Esophagus squamous epithelium (tissue), 5 donors: ENCODE measurements at regions not wholly inside any gene's neighbourhood (a gene's known extent, or its start where the extent isn't known, plus 50 kb on each side); places are given as distances from the start of the nearest gene placed in this dataset.

Experiments
- DNase-seq: peaks from one replicate; lab custom pipeline; 2025; lab: John Stamatoyannopoulos, UW
- H3K27ac ChIP-seq, 4 donors: fragments of 200-600 bp; sonication (generic); one replicate each; pipeline ENCODE4 v1.5.1; 2016 to 2019; ENCODE audit warnings: mild to moderate bottlenecking in 1 of 4
- H3K27me3 ChIP-seq, 4 donors: fragments of 200-600 bp; sonication (generic); 1 replicate in 3 of 4; 2 replicates in 1 of 4; pipeline versions ENCODE4 v1.5.1 to v1.6.0; 2017 to 2021; ENCODE audit warnings: antibody characterized with exemption in 1 of 4
- H3K36me3 ChIP-seq, 3 donors: fragments of 200-600 bp; sonication (generic); one replicate each; pipeline ENCODE4 v1.5.1; 2016 to 2019
- H3K4me1 ChIP-seq, 3 donors: fragments of 200-600 bp; sonication (generic); one replicate each; pipeline ENCODE4 v1.5.1; 2017 to 2019
- H3K4me3 ChIP-seq, 4 donors: fragments of 200-600 bp; sonication (generic); 1 replicate in 3 of 4; 2 replicates in 1 of 4; pipeline ENCODE4 v1.5.1; 2016 to 2019; ENCODE audit warnings: mild to moderate bottlenecking in 2 of 4, moderate library complexity in 1 of 4
- H3K9me3 ChIP-seq, 3 donors: fragments of 200-600 bp; sonication (generic); one replicate each; pipeline ENCODE4 v1.5.1; 2016 to 2019
- POLR2A ChIP-seq, 4 donors: fragments of 450-650 bp; IDR thresholded peaks; one replicate each; pipeline ENCODE4 v1.6.1; 2017; ENCODE audit warnings: antibody characterized with exemption in 4 of 4, mild to moderate bottlenecking in 4 of 4, moderate library complexity in 3 of 4
- WGBS, 2 donors: methylation state at CpG; one replicate each; pipeline ENCODE4 v1.1.5; 2018; 5-methylcytosine and 5-hydroxymethylcytosine counted together
- intact Hi-C: fragments of 100-400 bp; cut with DNase I; formaldehyde crosslinking; loops from one replicate; pipeline ENCODE4 v1.15.0; 2022
- TF ChIP-seq, protein P1 (sequence below), 6 experiments: fragments of 450-650 bp in 4 of 6; fragments of 200-600 bp in 2 of 6; sonication (generic) in 2 of 6; IDR thresholded peaks; one replicate each; pipeline ENCODE4 v1.5.1; 2016 to 2019; ENCODE audit warnings: antibody characterized with exemption in 6 of 6, mild to moderate bottlenecking in 4 of 6, moderate library complexity in 4 of 6
- donor health status: DM: yes; HTN: yes; CAD: no.

DNA sequence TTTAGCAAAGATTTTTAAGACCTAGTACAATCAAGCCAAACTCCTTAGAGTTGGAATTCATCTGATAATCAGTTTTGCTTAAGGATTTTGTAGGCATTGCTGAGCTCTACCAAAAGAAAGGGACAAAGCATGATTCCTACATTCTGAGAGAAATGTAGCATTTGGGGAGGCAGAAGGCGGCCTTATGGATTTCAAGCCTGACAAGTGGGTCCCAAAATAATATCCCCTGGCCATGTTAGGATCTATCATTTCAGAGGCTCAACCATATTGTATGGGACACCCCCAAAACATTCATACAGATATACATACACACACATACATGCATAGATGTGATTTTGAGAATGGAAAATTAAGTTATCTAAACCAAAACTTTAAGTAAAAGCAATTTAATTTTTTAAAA lies 257.8 kb upstream of the VLDLR start:
- Histone ChIP-seq H3K36me3 (no peaks in the 10 kb centered on the region), H3K4me3 (no peak overlapping the region), H3K27me3 (no peaks in the 10 kb centered on the region), H3K4me1 (peaks cover 0 to 6% (median 0%) of the 10 kb centered on the region in 3 donors), H3K27ac (no peak overlapping the region), H3K9me3 (no peaks in the 10 kb centered on the region)
- TF ChIP-seq, protein P1, sequence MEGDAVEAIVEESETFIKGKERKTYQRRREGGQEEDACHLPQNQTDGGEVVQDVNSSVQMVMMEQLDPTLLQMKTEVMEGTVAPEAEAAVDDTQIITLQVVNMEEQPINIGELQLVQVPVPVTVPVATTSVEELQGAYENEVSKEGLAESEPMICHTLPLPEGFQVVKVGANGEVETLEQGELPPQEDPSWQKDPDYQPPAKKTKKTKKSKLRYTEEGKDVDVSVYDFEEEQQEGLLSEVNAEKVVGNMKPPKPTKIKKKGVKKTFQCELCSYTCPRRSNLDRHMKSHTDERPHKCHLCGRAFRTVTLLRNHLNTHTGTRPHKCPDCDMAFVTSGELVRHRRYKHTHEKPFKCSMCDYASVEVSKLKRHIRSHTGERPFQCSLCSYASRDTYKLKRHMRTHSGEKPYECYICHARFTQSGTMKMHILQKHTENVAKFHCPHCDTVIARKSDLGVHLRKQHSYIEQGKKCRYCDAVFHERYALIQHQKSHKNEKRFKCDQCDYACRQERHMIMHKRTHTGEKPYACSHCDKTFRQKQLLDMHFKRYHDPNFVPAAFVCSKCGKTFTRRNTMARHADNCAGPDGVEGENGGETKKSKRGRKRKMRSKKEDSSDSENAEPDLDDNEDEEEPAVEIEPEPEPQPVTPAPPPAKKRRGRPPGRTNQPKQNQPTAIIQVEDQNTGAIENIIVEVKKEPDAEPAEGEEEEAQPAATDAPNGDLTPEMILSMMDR (IDR thresholded peaks at IDR 0.05), result no peak
- no peak for TF ChIP-seq POLR2A (IDR thresholded peaks at IDR 0.05)
- 77 to 100% methylated on average over 1 of the region's 1 CpG for WGBS, 2 donors
- intact Hi-C loops, result no loop called here
- no peak for DNase-seq

- no peak for DNase-seq
- intact Hi-C loops, result no loop called here
- 67 to 100% methylated on average over 1 of the region's 1 CpG for WGBS, 2 donors
- Histone ChIP-seq H3K4me3 (no peak overlapping the region), H3K4me1 (no peaks in the 10 kb centered on the region), H3K9me3 (no peaks in the 10 kb centered on the region), H3K36me3 (no peaks in the 10 kb centered on the region), H3K27me3 (no peaks in the 10 kb centered on the region), H3K27ac (no peak overlapping the region)
- TF ChIP-seq POLR2A (IDR thresholded peaks at IDR 0.05), result no peak
- TF ChIP-seq, protein P1 (IDR thresholded peaks at IDR 0.05), result no peak
These were observed 253.6 kb upstream of the VLDLR start for GRCh38 chr9:2367970-2368369.

DNA sequence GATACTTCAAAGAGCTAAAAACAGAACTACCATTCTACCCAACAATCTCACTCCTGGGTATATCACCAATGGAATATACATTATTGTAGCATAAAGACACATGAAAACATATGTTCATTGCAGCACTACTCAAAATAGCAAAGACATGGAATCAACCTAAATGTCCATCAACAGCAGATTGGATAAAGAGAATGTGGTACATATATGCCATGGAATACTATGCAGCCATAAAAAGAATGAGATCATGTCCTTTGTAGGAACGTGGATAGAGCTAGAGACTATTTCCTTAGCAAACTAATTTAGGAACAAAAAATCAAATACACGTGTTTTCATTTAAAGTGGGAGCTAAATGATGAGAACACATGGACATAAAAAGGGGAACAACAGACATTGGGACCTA lies 247.9 kb upstream of the VLDLR start:
- Histone ChIP-seq H3K9me3 (peaks cover 0 to 3% (median 0%) of the 10 kb centered on the region in 3 donors), H3K4me3 (no peak overlapping the region), H3K27ac (no peak overlapping the region), H3K27me3 (no peaks in the 10 kb centered on the region), H3K36me3 (no peaks in the 10 kb centered on the region), H3K4me1 (no peaks in the 10 kb centered on the region)
- DNase-seq, result no peak
- WGBS, 2 donors, result 76 to 86% methylated on average over 2 of the region's 2 CpGs
- intact Hi-C loops, result no loop called here
- TF ChIP-seq, protein P1 (IDR thresholded peaks at IDR 0.05), result no peak
- no peak for TF ChIP-seq POLR2A (IDR thresholded peaks at IDR 0.05)

DNA sequence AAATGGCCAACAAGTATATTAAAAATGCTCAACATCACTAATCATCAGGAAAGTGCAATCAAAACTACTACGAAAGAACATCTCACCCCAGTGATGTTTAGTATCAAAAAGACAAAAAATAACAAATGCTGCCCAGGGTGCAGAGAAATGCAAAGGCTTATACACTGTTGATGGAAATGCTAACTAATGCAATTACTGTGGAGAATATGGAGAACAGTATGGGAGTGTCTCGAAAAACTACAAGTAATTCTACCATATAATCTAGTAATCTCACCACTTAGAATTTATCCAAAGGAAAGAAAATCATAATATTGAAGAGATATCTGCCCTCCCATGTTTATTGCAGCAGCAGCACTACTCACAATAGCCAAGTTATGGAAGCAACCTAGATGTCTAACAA lies 246.5 kb upstream of the VLDLR start:
- H3K4me1 ChIP-seq, result no peaks in the 10 kb centered on the region
- intact Hi-C loops, result no loop called here
- no peak for DNase-seq
- no peaks in the 10 kb centered on the region for H3K27me3 ChIP-seq
- no peak for TF ChIP-seq POLR2A (IDR thresholded peaks at IDR 0.05)
- TF ChIP-seq, protein P1 (IDR thresholded peaks at IDR 0.05), result no peak
- peaks cover 0 to 3% (median 0%) of the 10 kb centered on the region in 3 donors for H3K9me3 ChIP-seq
- no peaks in the 10 kb centered on the region for H3K36me3 ChIP-seq
- H3K27ac ChIP-seq, result no peak overlapping the region
- no peak overlapping the region for H3K4me3 ChIP-seq
- 77 to 79% methylated on average over 2 of the region's 2 CpGs for WGBS, 2 donors

GRCh38 chr9:2377117-2377516 lies 244.5 kb upstream of the VLDLR start:
- Histone ChIP-seq H3K36me3 (no peaks in the 10 kb centered on the region), H3K4me1 (no peaks in the 10 kb centered on the region), H3K9me3 (peaks cover 0 to 3% (median 0%) of the 10 kb centered on the region in 3 donors), H3K27ac (no peak overlapping the region), H3K4me3 (no peak overlapping the region), H3K27me3 (no peaks in the 10 kb centered on the region)
- intact Hi-C loops, result no loop called here
- DNase-seq, result no peak
- TF ChIP-seq, protein P1 (IDR thresholded peaks at IDR 0.05), result no peak
- 76 to 85% methylated on average over 3 of the region's 3 CpGs for WGBS, 2 donors
